Muscle of leg (tissue), 3 donors: ENCODE measurements at regions not wholly inside any gene's neighbourhood (a gene's known extent, or its start where the extent isn't known, plus 50 kb on each side); places are given as distances from the start of the nearest gene placed in this dataset.

Experiments
- DNase-seq: peaks from one replicate; pipeline ENCODE4 v3.0.0; 2013
- H3K27ac ChIP-seq: one replicate; pipeline ENCODE4 v1.5.1; 2013; ENCODE audit warnings: mild to moderate bottlenecking, low read length, control low read depth
- H3K27me3 ChIP-seq: one replicate; pipeline ENCODE4 v1.6.1; 2013; ENCODE audit warnings: low read length; ENCODE audit not compliant: control insufficient read depth, insufficient read depth
- H3K36me3 ChIP-seq: one replicate; pipeline ENCODE4 v1.6.1; 2013; ENCODE audit warnings: low read length; ENCODE audit not compliant: control insufficient read depth, insufficient read depth
- H3K4me1 ChIP-seq: one replicate; pipeline ENCODE4 v1.6.1; 2013; ENCODE audit warnings: low read length; ENCODE audit not compliant: control insufficient read depth, insufficient read depth
- H3K4me3 ChIP-seq: one replicate; pipeline ENCODE4 v1.5.1; 2013; ENCODE audit warnings: low read length, control low read depth
- H3K9me3 ChIP-seq: replicated peaks from 2 replicates; pipeline ENCODE4 v1.6.1; 2013; ENCODE audit warnings: low read depth, low read length; ENCODE audit not compliant: control insufficient read depth
- WGBS: methylation state at CpG from one replicate; pipeline ENCODE4 v1.1.5; 2013; ENCODE audit warnings: missing lambda C conversion rate; ENCODE audit not compliant: insufficient coverage; 5-methylcytosine and 5-hydroxymethylcytosine counted together

DNA sequence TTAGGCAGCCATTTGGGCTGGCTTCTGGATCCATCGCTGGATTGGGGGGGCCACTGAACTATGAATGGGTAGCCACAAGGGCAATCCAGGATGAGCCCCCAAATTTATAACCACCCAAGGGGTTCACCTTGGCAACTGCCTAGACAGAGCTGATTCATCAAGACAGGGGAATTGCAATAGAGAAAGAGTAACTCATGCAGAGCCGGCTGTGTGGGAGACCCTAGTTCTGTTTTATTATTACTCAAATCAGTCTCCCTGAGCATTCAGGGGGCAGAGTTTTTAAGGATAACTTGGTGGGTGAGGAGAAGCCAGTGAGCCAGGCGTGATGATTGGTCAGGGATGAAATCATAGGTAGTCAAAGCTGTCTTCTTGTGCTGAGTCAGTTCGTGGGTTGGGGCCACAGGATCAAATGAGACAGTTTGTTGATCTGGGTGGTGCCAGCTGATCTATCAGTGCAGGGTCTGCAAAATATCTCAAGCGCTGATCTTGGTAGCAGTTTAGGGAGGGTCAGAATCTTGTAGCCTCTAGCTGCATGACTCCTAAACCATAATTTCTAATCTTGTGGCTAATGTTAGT is 57.9 kb downstream of the DNAJB9 start:
- no peak overlapping the region for H3K4me3 ChIP-seq
- WGBS: 88% methylated on average over 2 of the region's 5 CpGs
- H3K27me3 ChIP-seq: no peaks in the 10 kb centered on the region
- H3K4me1 ChIP-seq: peaks cover 4% of the 10 kb centered on the region
- H3K36me3 ChIP-seq: no peaks in the 10 kb centered on the region
- DNase-seq: no peak
- no peak overlapping the region for H3K27ac ChIP-seq
- H3K9me3 ChIP-seq: no peaks in the 10 kb centered on the region

- Histone ChIP-seq H3K36me3 (no peaks in the 10 kb centered on the region), H3K27ac (no peak overlapping the region), H3K4me3 (no peak overlapping the region), H3K4me1 (peaks cover 4% of the 10 kb centered on the region), H3K27me3 (no peaks in the 10 kb centered on the region), H3K9me3 (no peaks in the 10 kb centered on the region)
- WGBS: no CpG with 5 or more reads among the region's 3 CpGs
- DNase-seq: no peak
These were observed 59.0 kb downstream of the DNAJB9 start for GRCh38 chr7:108628678-108629077.

DNA sequence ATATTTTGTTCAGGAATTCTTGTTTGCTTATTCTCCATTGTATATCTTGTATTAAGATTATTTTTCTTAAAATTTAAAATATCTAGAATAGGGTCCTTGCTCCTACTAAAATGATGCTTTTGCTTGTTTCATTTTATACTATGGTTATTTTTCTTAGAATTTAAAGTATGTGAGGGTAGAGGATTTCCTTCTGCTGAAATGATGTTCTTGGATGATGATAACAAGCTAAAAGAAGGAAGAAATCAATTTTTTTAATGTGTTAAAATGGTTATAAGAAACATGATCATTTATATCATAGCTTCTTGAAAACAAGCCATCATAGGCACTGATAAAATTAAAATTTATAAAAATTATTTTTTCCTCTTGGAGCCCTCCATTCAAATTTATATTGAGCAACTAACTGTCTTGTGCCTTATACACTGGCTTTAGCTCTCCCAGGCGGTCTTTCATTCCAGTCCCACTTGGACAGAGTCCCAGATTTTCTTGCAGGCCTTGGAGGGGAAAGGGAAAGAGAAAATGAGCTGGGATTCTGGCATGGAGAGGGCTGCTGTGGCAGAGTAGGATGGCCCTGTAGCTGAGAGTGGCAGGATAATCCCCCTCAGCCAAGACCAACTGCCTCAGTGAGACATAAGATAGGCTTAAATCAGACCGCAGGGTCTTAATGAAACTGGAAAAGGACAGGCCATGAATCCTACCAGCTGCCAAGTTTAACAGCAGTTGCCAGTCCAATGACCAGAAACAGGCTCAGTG is 60.2 kb downstream of the DNAJB9 start:
- Histone ChIP-seq H3K27ac (no peak overlapping the region), H3K36me3 (no peaks in the 10 kb centered on the region), H3K9me3 (no peaks in the 10 kb centered on the region), H3K4me3 (no peak overlapping the region), H3K27me3 (no peaks in the 10 kb centered on the region), H3K4me1 (peaks cover 4% of the 10 kb centered on the region)
- WGBS: no CpG with 5 or more reads among the region's 2 CpGs
- DNase-seq: peak; percentile 92

GRCh38 chr7:108634036-108634435 is 64.4 kb downstream of the DNAJB9 start:
- H3K27me3 ChIP-seq: no peaks in the 10 kb centered on the region
- peaks cover 4% of the 10 kb centered on the region for H3K4me1 ChIP-seq
- WGBS: no CpG with 5 or more reads among the region's 2 CpGs
- DNase-seq: peak; percentile 37
- H3K36me3 ChIP-seq: no peaks in the 10 kb centered on the region
- peaks cover 4% of the 10 kb centered on the region for H3K9me3 ChIP-seq
- H3K27ac ChIP-seq: no peak overlapping the region
- H3K4me3 ChIP-seq: no peak overlapping the region

GRCh38 chr7:108634535-108634934 is 64.9 kb downstream of the DNAJB9 start:
- no peak overlapping the region for H3K27ac ChIP-seq
- no peak overlapping the region for H3K4me3 ChIP-seq
- WGBS: 50% methylated on average over 1 of the region's 1 CpG
- no peak for DNase-seq
- H3K27me3 ChIP-seq: no peaks in the 10 kb centered on the region
- peaks cover 4% of the 10 kb centered on the region for H3K4me1 ChIP-seq
- H3K9me3 ChIP-seq: peaks cover 4% of the 10 kb centered on the region
- H3K36me3 ChIP-seq: no peaks in the 10 kb centered on the region

DNA sequence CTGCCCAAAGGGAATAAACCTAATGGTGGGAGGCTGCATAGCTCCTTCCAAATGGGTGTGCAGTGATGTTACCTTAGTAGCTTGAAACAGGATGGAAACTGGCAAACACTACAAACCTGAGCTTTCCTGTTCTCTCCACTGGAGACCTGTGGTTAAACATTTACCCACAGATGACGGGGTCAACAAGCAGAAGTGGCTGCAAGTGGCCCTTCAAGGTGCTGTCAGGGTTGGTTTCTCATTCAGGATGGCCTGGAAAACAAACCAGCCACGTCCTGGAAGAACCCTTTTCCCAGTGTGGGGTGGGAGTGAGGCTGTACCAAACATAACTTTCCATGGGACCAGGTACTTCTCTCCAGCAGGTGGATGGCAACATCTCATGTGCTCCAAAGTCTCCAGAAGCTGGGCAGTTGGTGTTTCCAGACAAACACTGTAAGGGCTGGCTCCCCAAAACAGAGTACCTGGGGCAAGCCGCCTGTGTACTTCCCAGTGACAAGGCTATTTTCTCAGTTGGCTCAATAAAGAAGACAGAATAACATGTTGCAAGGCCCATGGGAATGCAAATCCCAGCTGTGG is 67.5 kb downstream of the DNAJB9 start:
- DNase-seq: no peak
- H3K9me3 ChIP-seq: peaks cover 4% of the 10 kb centered on the region
- no peaks in the 10 kb centered on the region for H3K4me1 ChIP-seq
- H3K27me3 ChIP-seq: no peaks in the 10 kb centered on the region
- no peak overlapping the region for H3K27ac ChIP-seq
- no peaks in the 10 kb centered on the region for H3K36me3 ChIP-seq
- H3K4me3 ChIP-seq: no peak overlapping the region
- 53% methylated on average over 2 of the region's 3 CpGs for WGBS

DNA sequence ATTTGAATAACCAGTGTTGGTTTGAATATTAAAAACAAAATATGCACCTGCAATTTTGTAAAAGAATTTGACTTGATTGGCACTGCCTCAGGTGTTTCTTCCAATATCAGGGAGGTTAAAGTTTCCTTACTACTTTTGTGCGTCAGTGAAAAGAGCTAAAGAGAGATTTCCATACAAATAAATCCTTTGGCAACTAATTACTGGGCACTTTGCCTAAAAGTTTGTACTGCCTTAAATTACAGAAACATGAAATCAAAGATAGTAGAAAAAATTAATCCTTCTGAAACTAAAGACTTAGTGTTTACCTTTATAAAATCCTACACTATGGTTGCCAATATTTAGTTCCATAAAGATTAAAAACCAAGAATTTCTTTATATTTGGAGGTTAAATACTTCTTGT is 72.5 kb downstream of the DNAJB9 start:
- Histone ChIP-seq H3K9me3 (no peaks in the 10 kb centered on the region), H3K4me1 (no peaks in the 10 kb centered on the region), H3K27ac (no peak overlapping the region), H3K4me3 (no peak overlapping the region), H3K27me3 (no peaks in the 10 kb centered on the region), H3K36me3 (no peaks in the 10 kb centered on the region)
- WGBS: no CpG with 5 or more reads among the region's 1 CpG
- DNase-seq: no peak

- no peak for DNase-seq
- Histone ChIP-seq H3K27me3 (no peaks in the 10 kb centered on the region), H3K4me1 (no peaks in the 10 kb centered on the region), H3K9me3 (no peaks in the 10 kb centered on the region), H3K27ac (no peak overlapping the region), H3K4me3 (no peak overlapping the region), H3K36me3 (no peaks in the 10 kb centered on the region)
- no CpG with 5 or more reads among the region's 5 CpGs for WGBS
These were observed 73.5 kb downstream of the DNAJB9 start for GRCh38 chr7:108643136-108643535.

- Histone ChIP-seq H3K27me3 (no peaks in the 10 kb centered on the region), H3K9me3 (no peaks in the 10 kb centered on the region), H3K27ac (no peak overlapping the region), H3K4me1 (no peaks in the 10 kb centered on the region), H3K36me3 (no peaks in the 10 kb centered on the region), H3K4me3 (no peak overlapping the region)
- DNase-seq: no peak
- WGBS: 17% methylated on average over 2 of the region's 6 CpGs
These were observed 79.3 kb downstream of the DNAJB9 start for GRCh38 chr7:108648989-108649388.

DNA sequence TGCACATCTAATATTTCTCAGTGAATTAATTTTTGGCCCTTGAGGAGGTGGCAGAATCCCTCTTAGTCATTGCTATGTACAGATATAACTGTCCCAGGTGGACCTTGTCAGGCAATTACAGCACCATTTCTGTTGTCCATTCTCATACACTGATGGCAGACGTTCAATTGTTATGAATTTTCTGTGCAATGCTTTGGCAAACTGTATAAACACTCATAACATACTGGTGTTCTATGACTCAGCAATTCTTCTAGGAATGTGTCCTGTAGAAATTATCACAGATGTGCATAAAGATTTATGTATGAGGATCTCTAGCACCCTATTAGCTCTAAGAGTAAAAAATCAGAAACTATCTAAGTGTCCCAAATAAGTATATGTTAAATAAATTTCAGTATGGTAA is 80.8 kb downstream of the DNAJB9 start:
- Histone ChIP-seq H3K27ac (peak overlapping the region; percentile 56), H3K36me3 (no peaks in the 10 kb centered on the region), H3K4me3 (no peak overlapping the region), H3K27me3 (no peaks in the 10 kb centered on the region), H3K4me1 (no peaks in the 10 kb centered on the region), H3K9me3 (no peaks in the 10 kb centered on the region)
- no CpG with 5 or more reads among the region's 1 CpG for WGBS
- DNase-seq: peak; percentile 79
